GM19372 (cell line): ENCODE measurements at regions not wholly inside any gene's neighbourhood (a gene's known extent, or its start where the extent isn't known, plus 50 kb on each side); places are given as distances from the start of the nearest gene placed in this dataset.

Source experiments
- ATAC-seq: cut with Tn5 transposase; IDR thresholded peaks from one replicate; pipeline ENCODE4 v1.9.1; 2021; ENCODE audit warnings: mild to moderate bottlenecking, low read depth, moderate library complexity; ENCODE audit not compliant: unreplicated experiment

- ATAC-seq = peak; percentile 98
Observed at GRCh38 chr2:8152392-8153257, 529.2 kb upstream of the ID2 start.

- ATAC-seq = peak; percentile 25
Observed at GRCh38 chr2:8153258-8153718, 528.6 kb upstream of the ID2 start.

GRCh38 chr2:8154270-8154669 lies 527.6 kb upstream of the ID2 start:
- no peak for ATAC-seq

- ATAC-seq = no peak
Observed at GRCh38 chr2:8154936-8155335, 526.9 kb upstream of the ID2 start.

- no peak for ATAC-seq
Observed at GRCh38 chr2:8157621-8158430, 524.0 kb upstream of the ID2 start.

GRCh38 chr2:8158711-8159110 lies 523.1 kb upstream of the ID2 start:
- no peak for ATAC-seq

- no peak for ATAC-seq
Observed at GRCh38 chr2:8159211-8159965, 522.5 kb upstream of the ID2 start.

- ATAC-seq = no peak
Observed at GRCh38 chr2:8159966-8160603, 521.8 kb upstream of the ID2 start.

GRCh38 chr2:8160959-8161358 lies 520.9 kb upstream of the ID2 start:
- no peak for ATAC-seq

- no peak for ATAC-seq
Observed at GRCh38 chr2:8162552-8162951, 519.3 kb upstream of the ID2 start.

GRCh38 chr2:8165550-8165949 lies 516.3 kb upstream of the ID2 start:
- no peak for ATAC-seq

- no peak for ATAC-seq
Observed at GRCh38 chr2:8168022-8168717, 513.7 kb upstream of the ID2 start.

- ATAC-seq = no peak
Observed at GRCh38 chr2:8168876-8169424, 512.9 kb upstream of the ID2 start.

GRCh38 chr2:8169443-8169842 lies 512.4 kb upstream of the ID2 start:
- ATAC-seq = no peak

GRCh38 chr2:8170552-8171327 lies 511.1 kb upstream of the ID2 start:
- ATAC-seq = no peak

GRCh38 chr2:8171608-8172007 lies 510.2 kb upstream of the ID2 start:
- ATAC-seq = no peak

- no peak for ATAC-seq
Observed at GRCh38 chr2:8172661-8173060, 509.2 kb upstream of the ID2 start.

- ATAC-seq = no peak
Observed at GRCh38 chr2:8174641-8175257, 507.1 kb upstream of the ID2 start.
